Tibial nerve (tissue), 4 donors: ENCODE measurements at regions not wholly inside any gene's neighbourhood (a gene's known extent, or its start where the extent isn't known, plus 50 kb on each side); places are given as distances from the start of the nearest gene placed in this dataset.

Source experiments
- EP300 ChIP-seq, 2 donors: sonication (generic); formaldehyde crosslinking; IDR thresholded peaks; one replicate each; pipeline ENCODE4 v1.6.1; 2017; ENCODE audit warnings: antibody characterized with exemption in 2 of 2, mild to moderate bottlenecking in 1 of 2
- POLR2A ChIP-seq, 2 donors: fragments of 450-650 bp; IDR thresholded peaks; one replicate each; pipeline ENCODE4 v1.6.1; 2017; ENCODE audit warnings: antibody characterized with exemption in 2 of 2, mild to moderate bottlenecking in 2 of 2, moderate library complexity in 2 of 2
- TF ChIP-seq, protein P1 (sequence below), 5 experiments: fragments of 200-600 bp in 3 of 5; fragments of 450-650 bp in 2 of 5; sonication (generic) in 3 of 5; IDR thresholded peaks; one replicate each; pipeline ENCODE4 v1.5.1; 2016 to 2019; ENCODE audit warnings: antibody characterized with exemption in 5 of 5, mild to moderate bottlenecking in 3 of 5, moderate library complexity in 2 of 5

DNA sequence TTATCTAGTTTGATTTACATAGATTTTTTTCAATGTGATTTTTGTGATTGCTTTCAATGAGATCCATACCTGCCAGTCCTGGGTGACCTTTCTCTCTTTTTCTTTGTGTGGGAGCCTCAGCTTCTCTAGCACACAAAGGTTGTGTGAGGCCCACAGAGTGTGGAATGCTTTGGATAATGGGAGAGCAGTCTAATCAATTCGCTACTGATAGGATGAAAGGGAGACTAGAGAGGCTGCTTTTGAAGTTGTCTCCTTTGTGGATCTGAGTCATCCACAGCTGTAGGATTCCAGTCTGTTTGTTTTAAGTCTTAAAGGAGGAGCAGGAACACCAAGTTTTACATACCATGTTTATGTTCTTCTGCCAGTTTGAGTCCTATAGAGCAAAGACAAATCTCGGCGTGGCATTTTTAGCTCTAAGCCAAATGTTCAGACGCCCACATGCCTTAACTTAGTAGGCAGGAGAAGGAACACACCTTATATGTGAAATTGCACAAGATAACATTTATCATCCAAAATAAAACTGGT, 330.0 kb downstream of the ARL4A start:
- TF ChIP-seq, protein P1, sequence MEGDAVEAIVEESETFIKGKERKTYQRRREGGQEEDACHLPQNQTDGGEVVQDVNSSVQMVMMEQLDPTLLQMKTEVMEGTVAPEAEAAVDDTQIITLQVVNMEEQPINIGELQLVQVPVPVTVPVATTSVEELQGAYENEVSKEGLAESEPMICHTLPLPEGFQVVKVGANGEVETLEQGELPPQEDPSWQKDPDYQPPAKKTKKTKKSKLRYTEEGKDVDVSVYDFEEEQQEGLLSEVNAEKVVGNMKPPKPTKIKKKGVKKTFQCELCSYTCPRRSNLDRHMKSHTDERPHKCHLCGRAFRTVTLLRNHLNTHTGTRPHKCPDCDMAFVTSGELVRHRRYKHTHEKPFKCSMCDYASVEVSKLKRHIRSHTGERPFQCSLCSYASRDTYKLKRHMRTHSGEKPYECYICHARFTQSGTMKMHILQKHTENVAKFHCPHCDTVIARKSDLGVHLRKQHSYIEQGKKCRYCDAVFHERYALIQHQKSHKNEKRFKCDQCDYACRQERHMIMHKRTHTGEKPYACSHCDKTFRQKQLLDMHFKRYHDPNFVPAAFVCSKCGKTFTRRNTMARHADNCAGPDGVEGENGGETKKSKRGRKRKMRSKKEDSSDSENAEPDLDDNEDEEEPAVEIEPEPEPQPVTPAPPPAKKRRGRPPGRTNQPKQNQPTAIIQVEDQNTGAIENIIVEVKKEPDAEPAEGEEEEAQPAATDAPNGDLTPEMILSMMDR (IDR thresholded peaks at IDR 0.05) = no peak
- TF ChIP-seq POLR2A (IDR thresholded peaks at IDR 0.05) (no peak), EP300 (IDR thresholded peaks at IDR 0.05) (no peak)
